ENCODE measurements at regions not wholly inside any gene's neighbourhood (a gene's known extent, or its start where the extent isn't known, plus 50 kb on each side); places are given as distances from the start of the nearest gene placed in this dataset.

DNA sequence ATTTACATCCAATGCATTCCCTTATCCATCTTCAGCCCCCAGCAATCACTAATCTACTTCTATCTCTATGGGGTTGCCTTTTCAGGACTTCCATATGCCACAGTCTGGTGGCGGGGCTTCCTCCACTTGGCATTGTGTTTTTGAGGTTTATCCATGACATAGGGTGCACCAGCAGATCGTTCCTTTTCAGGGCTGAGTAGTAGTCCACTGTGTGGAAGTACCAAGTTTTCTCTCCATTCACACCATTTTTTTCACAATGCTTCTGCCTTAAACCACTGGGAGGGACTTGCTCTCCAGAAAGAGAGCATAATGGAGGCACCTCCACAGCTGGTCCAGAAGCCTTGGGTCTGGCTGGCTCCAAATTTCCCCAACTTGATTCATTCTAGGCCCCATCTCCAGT is 144.0 kb upstream of the IQSEC1 start:
- Histone ChIP-seq H3K36me3 (ENCODE audit: control insufficient read depth, insufficient read depth, low read length) (no peaks in the 10 kb centered on the region), H2BK15ac (ENCODE audit: low read depth, low read length) (no peak overlapping the region), H4K91ac (ENCODE audit: insufficient read depth, low read depth, low read length) (no peak overlapping the region), H4K8ac (ENCODE audit: low read depth in 2 of 2, low read length in 2 of 2) (no peak overlapping the region), H3K9ac (ENCODE audit: low read depth, low read length) (no peak overlapping the region), H2AK5ac (ENCODE audit: low read depth, low read length) (no peak overlapping the region), H4K5ac (ENCODE audit: low read depth, low read length) (no peak overlapping the region), H3K18ac (ENCODE audit: low read depth, low read length) (no peak overlapping the region), H3K4me2 (ENCODE audit: low read depth, low read length) (no peak overlapping the region), H3K4ac (ENCODE audit: low read depth, low read length) (no peak overlapping the region), H2AFZ (replicated peaks; ENCODE audit: low read length, poor library complexity) (no peak overlapping the region), H3K9me3 (ENCODE audit: control insufficient read depth, insufficient read depth, low read length) (no peaks in the 10 kb centered on the region), H2BK20ac (ENCODE audit: low read depth, low read length) (no peak overlapping the region), H2BK5ac (ENCODE audit: low read depth, low read length, poor library complexity, severe bottlenecking) (no peak overlapping the region), H3K23ac (ENCODE audit: low read depth, low read length) (no peak overlapping the region), H2BK120ac (ENCODE audit: low read depth, low read length) (no peak overlapping the region), H3K4me3 (ENCODE audit: insufficient read depth, low read depth, low read length) (no peak overlapping the region), H3K79me1 (ENCODE audit: low read depth in 1 of 2, low read length in 2 of 2) (no peaks in the 10 kb centered on the region), H3K14ac (replicated peaks; ENCODE audit: low read depth, low read length) (no peak overlapping the region), H3K56ac (ENCODE audit: extremely low read depth, insufficient read depth, low read length) (no peak overlapping the region), H2AK9ac (replicated peaks; ENCODE audit: low read depth, low read length, poor library complexity) (no peak overlapping the region), H3K27me3 (ENCODE audit: control insufficient read depth, insufficient read depth, low read length) (no peaks in the 10 kb centered on the region), H4K20me1 (ENCODE audit: insufficient read depth, low read length) (no peaks in the 10 kb centered on the region), H3K9me1 (ENCODE audit: insufficient read depth, low read length) (no peaks in the 10 kb centered on the region), H3K27ac (ENCODE audit: insufficient read depth, low read length) (no peak overlapping the region), H3K4me1 (ENCODE audit: control insufficient read depth, insufficient read depth, low read length) (no peaks in the 10 kb centered on the region)
- intact Hi-C loops (cut with micrococcal nuclease), result no loop called here
- no peak for DNase-seq
- no TSS peak for BruUV-seq (replicated peaks)
- TF ChIP-seq RCOR1 (IDR thresholded peaks at IDR 0.05; ENCODE audit: insufficient replicate concordance, low read length), result no peak
- TF ChIP-seq RFX5 (IDR thresholded peaks at IDR 0.05; ENCODE audit: low read depth, low read length), result no peak
- TF ChIP-seq MAZ (IDR thresholded peaks at IDR 0.05; ENCODE audit: borderline replicate concordance, low read depth, low read length), result no peak
- no peak for TF ChIP-seq CEBPB (IDR thresholded peaks at IDR 0.05; ENCODE audit: low read depth, low read length)
- TF ChIP-seq MXI1 (IDR thresholded peaks at IDR 0.05; ENCODE audit: borderline replicate concordance, low read depth, low read length), result no peak
- POLR2A ChIA-PET (ENCODE audit: unreplicated experiment), result no interaction called here
- CTCF ChIA-PET, result no interaction called here
- in situ Hi-C loops (cut with MboI; ENCODE audit: low sequenced_read_pairs), result no loop called here
- no CpG with 5 or more reads among the region's 2 CpGs for WGBS, 2 experiments (ENCODE audit: extremely low coverage in 2 of 2, insufficient read length in 1 of 2)
- no peak for ATAC-seq (ENCODE audit: low read depth)
- dilution Hi-C loops (cut with HindIII; ENCODE audit: low sequenced_read_pairs, unreplicated experiment), result no loop called here
